Astrocyte (in vitro differentiated cells and primary cell): ENCODE measurements at regions not wholly inside any gene's neighbourhood (a gene's known extent, or its start where the extent isn't known, plus 50 kb on each side); places are given as distances from the start of the nearest gene placed in this dataset.

Experiments
- DNase-seq: peaks from one replicate; pipeline ENCODE4 v3.0.0-alpha.2; 2010; ENCODE audit warnings: low read depth
- FAIRE-seq: peaks from 2 replicates; lab custom pipeline; 2011; peaks lifted over from hg19 to GRCh38; lab: Jason Lieb, UNC
- H2AFZ ChIP-seq: 2 replicates; pipeline ENCODE4 v1.6.0; 2012; ENCODE audit warnings: low read depth, low read length, inconsistent platforms
- H3K27ac ChIP-seq: 2 replicates; pipeline ENCODE4 v1.5.1; 2011; ENCODE audit warnings: low read depth, low read length, inconsistent platforms
- H3K27me3 ChIP-seq: 2 replicates; pipeline ENCODE4 v1.6.0; 2011; ENCODE audit warnings: low read length, inconsistent platforms; ENCODE audit not compliant: insufficient read depth
- H3K36me3 ChIP-seq: 2 replicates; pipeline ENCODE4 v1.5.1; 2011; ENCODE audit warnings: low read length, inconsistent platforms; ENCODE audit not compliant: insufficient read depth
- H3K4me1 ChIP-seq: 2 replicates; pipeline ENCODE4 v1.5.1; 2011; ENCODE audit warnings: low read length, inconsistent platforms; ENCODE audit not compliant: insufficient read depth
- H3K4me2 ChIP-seq: 2 replicates; pipeline ENCODE4 v1.6.0; 2012; ENCODE audit warnings: low read length, inconsistent platforms
- H3K4me3 ChIP-seq: 2 replicates; pipeline ENCODE4 v1.5.1; 2011; ENCODE audit warnings: low read depth, mild to moderate bottlenecking, low read length, inconsistent platforms; ENCODE audit not compliant: insufficient read depth
- H3K79me2 ChIP-seq: 2 replicates; pipeline ENCODE4 v1.6.0; 2012; ENCODE audit warnings: mild to moderate bottlenecking, low read length, inconsistent platforms; ENCODE audit not compliant: insufficient read depth
- H3K9ac ChIP-seq: 2 replicates; pipeline ENCODE4 v1.6.0; 2012; ENCODE audit warnings: mild to moderate bottlenecking, low read length, inconsistent platforms
- H3K9me3 ChIP-seq: 2 replicates; pipeline ENCODE4 v1.5.1; 2012; ENCODE audit warnings: low read depth, mild to moderate bottlenecking, low read length, inconsistent platforms; ENCODE audit not compliant: insufficient read depth
- H4K20me1 ChIP-seq: 2 replicates; pipeline ENCODE4 v1.6.0; 2012; ENCODE audit warnings: low read length, inconsistent platforms; ENCODE audit not compliant: insufficient read depth
- H3K27ac Mint-ChIP-seq: one replicate; pipeline ENCODE4 v1.8.0; 2021; ENCODE audit warnings: mild to moderate bottlenecking, mixed read lengths; ENCODE audit not compliant: unreplicated experiment
- H3K27me3 Mint-ChIP-seq: one replicate; pipeline ENCODE4 v1.8.0; 2021; ENCODE audit warnings: low read depth, mixed read lengths; ENCODE audit not compliant: unreplicated experiment
- H3K36me3 Mint-ChIP-seq: one replicate; pipeline ENCODE4 v1.8.0; 2021; ENCODE audit warnings: low read depth, mixed read lengths; ENCODE audit not compliant: unreplicated experiment
- H3K4me1 Mint-ChIP-seq: one replicate; pipeline ENCODE4 v1.8.0; 2021; ENCODE audit warnings: low read depth, mixed read lengths; ENCODE audit not compliant: unreplicated experiment
- H3K4me3 Mint-ChIP-seq: one replicate; pipeline ENCODE4 v1.8.0; 2021; ENCODE audit warnings: mild to moderate bottlenecking, moderate library complexity, mixed read lengths; ENCODE audit not compliant: unreplicated experiment
- H3K9me3 Mint-ChIP-seq: one replicate; pipeline ENCODE4 v1.8.0; 2021; ENCODE audit warnings: mild to moderate bottlenecking, mixed read lengths; ENCODE audit not compliant: unreplicated experiment
- CTCF ChIP-seq: IDR thresholded peaks from 2 replicates; pipeline ENCODE4 v1.5.1; 2011; ENCODE audit warnings: low read depth, mild to moderate bottlenecking, inconsistent platforms, low read length, moderate library complexity; ENCODE audit not compliant: insufficient read depth
- EZH2 ChIP-seq: IDR thresholded peaks from 2 replicates; pipeline ENCODE4 v1.6.1; 2012; ENCODE audit warnings: mild to moderate bottlenecking, low read length, inconsistent platforms; ENCODE audit not compliant: insufficient read depth

DNA sequence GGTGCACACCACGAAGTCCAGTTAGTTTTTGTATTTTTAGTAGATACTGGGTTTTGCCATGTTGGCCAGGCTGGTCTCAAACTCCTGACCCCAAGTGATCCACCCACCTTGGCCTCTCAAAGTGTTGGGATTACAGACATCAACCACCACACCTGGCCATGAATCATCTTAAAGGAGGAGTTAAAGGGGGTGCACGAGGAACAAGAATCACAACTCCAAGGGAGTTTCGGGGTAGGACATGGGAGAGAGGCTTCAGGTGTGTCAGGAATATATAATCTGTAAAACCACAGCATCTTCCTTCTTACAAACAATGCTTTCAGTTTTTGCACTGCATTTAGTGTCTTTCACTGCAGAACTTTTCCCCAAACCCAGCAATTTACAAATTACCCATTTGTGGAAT, 137.4 kb upstream of the SGK1 start:
- no peak overlapping the region for H2AFZ ChIP-seq
- no peak overlapping the region for H3K4me3 Mint-ChIP-seq
- no peak for FAIRE-seq
- no peak overlapping the region for H3K9ac ChIP-seq
- H3K4me2 ChIP-seq, result no peak overlapping the region
- no peak overlapping the region for H3K27ac ChIP-seq
- H3K36me3 ChIP-seq, result no peaks in the 10 kb centered on the region
- peaks cover 14% of the 10 kb centered on the region for H3K4me1 Mint-ChIP-seq
- no peaks in the 10 kb centered on the region for H4K20me1 ChIP-seq
- H3K9me3 ChIP-seq, result no peaks in the 10 kb centered on the region
- no peaks in the 10 kb centered on the region for H3K9me3 Mint-ChIP-seq
- H3K27ac Mint-ChIP-seq, result peak overlapping the region; percentile 53
- no peak for DNase-seq
- H3K79me2 ChIP-seq, result no peaks in the 10 kb centered on the region
- no peak overlapping the region for H3K4me3 ChIP-seq
- no peaks in the 10 kb centered on the region for H3K27me3 Mint-ChIP-seq
- H3K36me3 Mint-ChIP-seq, result no peaks in the 10 kb centered on the region
- peaks cover 11% of the 10 kb centered on the region for H3K4me1 ChIP-seq
- H3K27me3 ChIP-seq, result no peaks in the 10 kb centered on the region
- TF ChIP-seq EZH2, result no peak
- TF ChIP-seq CTCF, result no peak

DNA sequence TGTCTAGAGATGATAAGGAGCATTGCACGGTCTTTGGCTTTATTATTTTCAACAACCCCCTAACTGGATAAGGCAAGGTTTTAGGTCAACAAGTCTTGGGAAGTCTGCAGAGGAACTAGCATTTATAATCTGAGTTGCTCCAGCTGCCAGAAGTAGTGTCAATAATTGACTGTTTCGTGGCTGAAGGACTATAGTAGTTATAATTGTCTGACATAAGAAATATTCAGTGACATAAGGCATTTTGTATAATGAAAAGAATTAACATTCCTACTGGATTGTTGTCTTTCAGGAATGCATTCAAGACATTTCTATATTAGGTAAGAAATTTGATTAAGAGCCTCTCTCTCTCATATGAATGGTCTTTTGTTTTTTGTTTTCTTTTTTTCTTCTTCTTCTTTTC, 136.9 kb upstream of the SGK1 start:
- Histone ChIP-seq H3K36me3 (no peaks in the 10 kb centered on the region), H3K27ac (no peak overlapping the region), H3K79me2 (no peaks in the 10 kb centered on the region), H3K27me3 (no peaks in the 10 kb centered on the region), H3K4me2 (no peak overlapping the region), H3K4me3 (no peak overlapping the region), H4K20me1 (no peaks in the 10 kb centered on the region), H3K4me1 (peaks cover 11% of the 10 kb centered on the region), H3K9ac (no peak overlapping the region), H2AFZ (no peak overlapping the region), H3K9me3 (no peaks in the 10 kb centered on the region)
- no peaks in the 10 kb centered on the region for H3K36me3 Mint-ChIP-seq
- DNase-seq, result peak; percentile 75
- H3K27me3 Mint-ChIP-seq, result no peaks in the 10 kb centered on the region
- peaks cover 14% of the 10 kb centered on the region for H3K4me1 Mint-ChIP-seq
- H3K4me3 Mint-ChIP-seq, result no peak overlapping the region
- TF ChIP-seq EZH2 (no peak), CTCF (no peak)
- H3K27ac Mint-ChIP-seq, result peak overlapping the region; percentile 53
- FAIRE-seq, result peak; percentile 29
- no peaks in the 10 kb centered on the region for H3K9me3 Mint-ChIP-seq

DNA sequence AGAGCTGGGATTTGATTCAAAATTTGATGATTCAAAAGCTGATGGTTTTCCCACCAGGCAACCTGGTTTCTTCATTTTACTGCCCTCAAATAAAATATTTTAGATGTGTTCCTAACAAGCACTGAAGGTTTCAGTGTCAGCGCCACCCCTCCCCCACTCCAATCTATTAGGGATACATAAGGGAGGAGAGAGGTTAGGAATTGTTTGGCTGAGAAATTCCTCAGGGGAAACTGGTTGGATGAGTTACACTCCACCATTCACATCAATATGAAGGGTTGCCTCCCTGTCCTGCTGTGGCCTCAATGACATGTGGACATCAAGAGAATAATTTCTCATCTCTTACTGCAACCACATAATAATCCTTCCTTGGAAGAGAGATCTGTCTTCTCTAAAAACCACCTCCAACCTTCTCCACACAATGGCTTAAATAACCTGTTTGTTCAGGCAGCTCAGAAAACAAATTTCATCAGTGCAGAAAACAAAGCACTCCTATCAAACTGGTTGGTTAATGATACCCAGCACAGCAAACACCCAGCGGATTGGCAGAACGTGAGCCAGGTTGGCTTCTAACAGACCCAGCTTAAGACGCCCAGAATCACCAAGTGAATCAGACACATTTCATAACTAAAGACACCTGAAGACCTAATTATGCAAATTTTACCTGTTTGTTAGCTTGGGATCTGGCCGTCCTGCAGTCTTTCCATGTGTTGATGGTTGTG, 136.0 kb upstream of the SGK1 start:
- TF ChIP-seq CTCF (no peak), EZH2 (no peak)
- no peak for FAIRE-seq
- H3K4me3 Mint-ChIP-seq, result no peak overlapping the region
- H3K4me3 ChIP-seq, result no peak overlapping the region
- peak overlapping the region; percentile 20 for H3K9ac ChIP-seq
- H3K36me3 Mint-ChIP-seq, result no peaks in the 10 kb centered on the region
- peak overlapping the region; percentile 34 for H3K27ac ChIP-seq
- H3K36me3 ChIP-seq, result no peaks in the 10 kb centered on the region
- no peaks in the 10 kb centered on the region for H3K9me3 Mint-ChIP-seq
- H3K4me1 Mint-ChIP-seq, result peaks cover 14% of the 10 kb centered on the region
- H3K9me3 ChIP-seq, result no peaks in the 10 kb centered on the region
- no peaks in the 10 kb centered on the region for H3K27me3 Mint-ChIP-seq
- no peaks in the 10 kb centered on the region for H3K27me3 ChIP-seq
- H3K79me2 ChIP-seq, result no peaks in the 10 kb centered on the region
- DNase-seq, result no peak
- H2AFZ ChIP-seq, result no peak overlapping the region
- H4K20me1 ChIP-seq, result no peaks in the 10 kb centered on the region
- H3K4me2 ChIP-seq, result no peak overlapping the region
- H3K27ac Mint-ChIP-seq, result peak overlapping the region; percentile 76
- H3K4me1 ChIP-seq, result peaks cover 11% of the 10 kb centered on the region
